Erythroblast (primary cell): ENCODE measurements at regions not wholly inside any gene's neighbourhood (a gene's known extent, or its start where the extent isn't known, plus 50 kb on each side); places are given as distances from the start of the nearest gene placed in this dataset.
"Not testable (repeated sequence)": the region's sequence is repeated elsewhere in the genome, so short reads cannot be mapped to it uniquely, and the experiment has no call there.

Experiments
- GATA1 ChIP-seq: IDR thresholded peaks from 2 replicates; pipeline ENCODE4 v1.6.1; 2011; ENCODE audit warnings: low read depth, mild to moderate bottlenecking, control low read depth, low read length, moderate library complexity
- POLR2A ChIP-seq: IDR thresholded peaks from 2 replicates; pipeline ENCODE4 v1.6.1; 2011; ENCODE audit warnings: mild to moderate bottlenecking, low read length

DNA sequence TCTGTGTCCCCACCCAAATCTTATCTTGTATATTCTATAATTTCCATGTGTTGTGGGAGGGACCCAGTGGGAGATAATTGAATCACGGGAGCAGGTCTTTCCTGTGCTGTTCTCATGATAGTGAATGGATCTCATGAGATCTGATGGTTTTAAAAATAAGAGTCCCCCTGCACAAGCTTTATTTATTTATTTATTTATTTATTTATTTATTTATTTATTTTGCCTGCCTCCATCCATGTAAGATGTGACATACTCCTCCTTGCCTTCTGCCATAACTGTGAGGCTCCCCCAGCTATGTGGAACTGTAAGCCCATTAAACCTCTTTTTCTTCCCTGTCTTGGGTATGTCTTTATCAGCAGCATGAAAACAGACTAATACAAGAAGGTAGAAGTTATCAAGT lies 579.1 kb upstream of the GRM3 start:
- not testable (repeated sequence) for TF ChIP-seq POLR2A, GATA1
